DMS79 (cell line): ENCODE measurements at regions not wholly inside any gene's neighbourhood (a gene's known extent, or its start where the extent isn't known, plus 50 kb on each side); places are given as distances from the start of the nearest gene placed in this dataset.

Source experiments
- DNase-seq: peaks from one replicate; lab custom pipeline; 2025; lab: John Stamatoyannopoulos, UW

GRCh38 chr1:214928574-214928973 is 154.0 kb upstream of the KCNK2 start:
- DNase-seq: no peak

DNA sequence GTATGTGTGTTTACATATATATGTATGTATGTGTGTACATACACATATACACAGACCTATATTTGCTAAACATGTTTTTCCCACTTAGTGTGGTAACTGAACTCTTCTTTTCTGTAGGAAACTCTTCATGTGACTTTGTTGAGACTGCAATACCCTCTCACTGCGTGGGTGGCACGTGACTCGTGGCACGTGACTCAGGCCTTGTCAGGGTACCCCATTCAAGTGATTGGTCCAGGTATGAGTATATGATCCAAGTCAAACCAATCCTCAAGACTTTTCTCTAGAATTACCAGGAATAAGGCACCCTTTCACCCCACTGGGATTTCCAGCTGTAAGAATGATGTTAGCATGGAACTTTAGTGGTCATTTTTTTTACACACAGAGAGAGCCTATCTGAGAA is 149.2 kb upstream of the KCNK2 start:
- DNase-seq: no peak

DNA sequence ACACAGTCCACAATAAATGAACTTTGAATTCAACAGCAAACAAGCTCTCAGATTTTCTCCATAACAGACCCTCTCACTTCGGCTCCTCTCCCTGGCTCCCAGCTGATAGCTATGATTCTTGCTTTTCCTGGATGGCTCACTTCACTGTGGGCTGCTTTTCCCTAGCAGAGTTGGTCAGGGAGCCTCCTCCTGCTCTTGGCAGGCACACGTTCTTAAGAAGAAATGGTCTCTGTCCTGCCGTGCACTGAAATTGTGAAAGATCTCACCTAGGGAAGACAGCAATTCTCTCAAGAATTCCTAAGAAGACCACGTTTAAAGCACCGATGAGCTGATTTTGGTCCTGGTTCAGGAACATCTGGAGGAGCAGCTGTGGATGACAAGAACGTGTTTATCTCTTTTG is 148.5 kb upstream of the KCNK2 start:
- no peak for DNase-seq

DNA sequence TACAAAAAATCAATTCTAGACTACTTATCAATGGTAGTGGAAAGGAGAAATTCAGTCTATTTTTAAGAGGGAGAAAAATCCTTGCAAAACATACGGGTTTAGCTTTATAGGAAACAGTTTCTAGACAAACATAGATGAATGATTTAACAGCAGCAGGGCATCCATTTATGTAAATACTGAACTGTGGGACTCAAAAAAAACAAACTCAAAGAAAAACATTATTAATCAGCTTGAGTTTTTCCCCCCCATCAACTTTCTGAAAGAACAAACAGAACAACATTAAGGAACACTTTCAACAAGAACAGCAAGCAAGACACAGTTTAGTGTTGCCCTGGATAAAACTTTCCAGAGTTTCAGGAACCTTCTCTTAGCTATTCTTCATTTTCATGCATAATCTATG is 147.3 kb upstream of the KCNK2 start:
- no peak for DNase-seq

GRCh38 chr1:214939180-214939579 is 143.4 kb upstream of the KCNK2 start:
- DNase-seq: no peak

- DNase-seq: no peak
These were observed 141.5 kb upstream of the KCNK2 start for GRCh38 chr1:214941061-214941460.

- no peak for DNase-seq
These were observed 139.5 kb upstream of the KCNK2 start for GRCh38 chr1:214943054-214943453.

GRCh38 chr1:214946615-214947014 is 135.9 kb upstream of the KCNK2 start:
- DNase-seq: no peak

GRCh38 chr1:214952648-214953047 is 129.9 kb upstream of the KCNK2 start:
- DNase-seq: no peak

GRCh38 chr1:214953901-214954616 is 128.5 kb upstream of the KCNK2 start:
- no peak for DNase-seq

DNA sequence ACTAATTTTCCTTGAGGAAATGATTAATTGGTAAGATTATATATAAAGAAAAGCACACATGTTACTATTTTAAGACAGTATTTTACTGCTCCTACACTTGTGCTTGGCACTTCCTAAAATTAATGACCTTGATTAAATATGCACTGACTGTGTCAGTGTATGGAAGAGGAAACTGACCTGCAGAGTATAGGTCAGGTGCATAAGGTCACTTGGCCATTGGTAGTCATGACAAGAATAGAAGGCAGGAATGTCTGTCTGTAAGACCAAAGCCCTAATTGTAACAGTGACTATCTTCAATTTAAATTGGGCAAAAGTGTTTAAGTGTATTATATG is 128.0 kb upstream of the KCNK2 start:
- DNase-seq: no peak

GRCh38 chr1:214957330-214958137 is 125.0 kb upstream of the KCNK2 start:
- no peak for DNase-seq

DNA sequence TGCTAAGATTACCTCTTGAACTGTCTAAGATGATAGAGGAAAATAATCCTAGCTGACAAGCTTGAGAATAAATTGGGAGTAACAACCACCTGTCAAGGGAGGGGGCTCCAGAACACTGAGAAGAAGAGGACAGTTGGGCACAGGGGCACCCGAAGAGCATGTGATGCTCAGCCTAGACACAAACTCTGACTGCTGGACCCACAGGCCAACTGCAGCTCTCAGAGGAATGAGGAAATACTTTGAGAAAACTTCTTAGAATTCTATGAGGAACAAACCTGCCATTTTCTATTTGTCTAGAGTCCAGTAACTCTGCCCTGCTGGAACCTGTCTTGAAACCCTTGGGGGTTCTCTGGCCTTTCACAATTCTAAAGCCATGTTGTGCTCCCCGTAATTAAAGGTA is 124.1 kb upstream of the KCNK2 start:
- DNase-seq: no peak

- no peak for DNase-seq
These were observed 116.2 kb upstream of the KCNK2 start for GRCh38 chr1:214966346-214966745.

DNA sequence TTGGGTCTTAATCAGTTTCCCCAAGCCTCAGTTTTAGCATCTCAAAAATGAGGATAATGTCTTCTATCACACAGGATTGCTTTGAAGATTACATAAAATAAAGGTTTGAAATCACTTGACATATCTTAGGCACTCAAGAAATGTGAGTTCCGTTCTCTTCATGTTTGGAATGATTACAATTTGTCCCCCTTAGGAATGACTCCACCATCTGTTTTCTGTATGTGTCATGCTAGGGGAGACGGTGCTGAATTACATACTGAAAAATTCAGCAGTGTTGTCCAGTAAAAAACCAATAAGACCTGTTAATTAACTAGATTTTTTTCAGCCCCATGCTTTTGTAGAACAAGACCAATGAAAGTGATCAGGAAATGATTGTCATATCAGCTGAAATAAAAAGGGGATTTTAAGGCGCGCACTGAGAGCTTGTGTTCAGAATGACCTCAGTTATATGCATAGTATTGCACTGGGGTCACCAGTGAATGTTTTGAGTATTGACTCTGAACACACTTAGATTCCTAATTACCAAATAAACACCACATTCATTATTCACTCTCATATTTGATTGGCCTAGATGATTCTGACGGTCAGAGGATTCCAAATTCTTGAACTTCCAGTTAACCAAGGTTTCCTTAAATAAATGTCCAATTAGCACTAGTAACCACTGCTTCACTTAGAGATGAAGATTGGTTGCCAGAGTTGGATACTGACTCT is 114.5 kb upstream of the KCNK2 start:
- no peak for DNase-seq

GRCh38 chr1:214970016-214970415 is 112.5 kb upstream of the KCNK2 start:
- DNase-seq: no peak

GRCh38 chr1:214971071-214971470 is 111.5 kb upstream of the KCNK2 start:
- no peak for DNase-seq

GRCh38 chr1:214974002-214974401 is 108.5 kb upstream of the KCNK2 start:
- no peak for DNase-seq

DNA sequence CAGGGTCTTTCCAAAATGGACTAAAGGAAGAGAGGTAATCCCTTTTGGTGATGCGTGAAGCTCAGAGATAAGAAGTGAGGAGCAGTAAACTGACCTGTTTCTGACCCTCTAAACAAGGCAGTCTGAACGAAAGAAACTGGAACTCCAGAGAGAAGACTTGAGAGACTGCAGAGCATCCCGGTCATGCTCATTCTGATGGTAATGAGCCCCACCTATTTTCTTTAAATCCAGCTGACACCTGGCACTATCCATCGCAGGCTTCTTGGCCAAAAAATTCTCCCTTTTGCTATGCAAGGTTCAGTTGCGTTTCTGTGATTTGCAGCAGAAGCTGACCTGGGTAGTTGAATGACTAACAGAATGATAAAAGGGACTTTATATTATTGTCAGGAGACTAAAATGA is 105.9 kb upstream of the KCNK2 start:
- DNase-seq: no peak

- DNase-seq: no peak
These were observed 105.4 kb upstream of the KCNK2 start for GRCh38 chr1:214977110-214977509.

- no peak for DNase-seq
These were observed 104.7 kb upstream of the KCNK2 start for GRCh38 chr1:214977700-214978374.

DNA sequence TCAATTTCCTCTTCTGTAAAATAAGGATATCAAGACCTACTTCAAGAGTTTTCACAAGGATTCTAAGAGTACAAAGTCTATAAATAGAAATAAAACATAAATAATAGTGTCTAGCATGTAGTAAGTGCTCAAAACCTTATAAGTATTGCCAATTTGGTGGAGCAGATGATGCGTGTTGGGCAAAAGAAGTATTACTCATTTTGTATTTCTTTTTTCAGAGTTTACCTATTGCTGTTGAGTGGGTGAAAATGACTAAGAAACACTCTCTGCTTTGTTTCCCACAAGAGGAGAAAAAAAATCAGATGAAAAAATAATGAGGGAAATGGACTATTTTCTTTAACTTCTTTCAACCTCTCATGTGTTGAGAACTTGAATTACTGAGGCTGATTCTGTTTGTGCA is 103.3 kb upstream of the KCNK2 start:
- no peak for DNase-seq

DNA sequence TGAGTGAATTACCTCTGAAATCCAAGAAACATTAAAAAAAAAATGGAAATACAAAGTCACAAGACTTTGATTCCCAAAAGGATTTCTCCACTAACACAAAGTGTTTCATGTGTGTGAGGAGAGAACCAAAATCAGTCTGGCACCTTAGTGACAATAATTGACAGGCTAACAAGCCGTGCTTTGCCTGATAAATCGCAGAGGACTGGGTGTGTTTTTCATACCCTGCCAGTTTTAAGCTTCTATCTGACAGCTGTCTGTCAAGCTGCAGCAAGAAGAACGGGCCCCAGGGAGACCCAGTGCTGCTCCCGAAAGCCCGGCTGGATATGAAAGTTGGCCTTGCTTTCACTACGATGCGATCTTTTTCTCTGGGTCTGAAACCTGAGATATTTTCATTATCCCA is 101.6 kb upstream of the KCNK2 start:
- DNase-seq: no peak
